22Rv1 (cell line): ENCODE measurements at regions not wholly inside any gene's neighbourhood (a gene's known extent, or its start where the extent isn't known, plus 50 kb on each side); places are given as distances from the start of the nearest gene placed in this dataset.

ENCODE experiments used
- H3K27ac ChIP-seq: fragments of 450-650 bp; 2 replicates; pipeline ENCODE4 v1.5.1; 2017
- ZFX ChIP-seq: fragments of 450-650 bp; IDR thresholded peaks from 2 replicates; pipeline ENCODE4 v1.6.1; 2017; ENCODE audit warnings: antibody characterized with exemption, borderline replicate concordance
- TF ChIP-seq, protein P1 (sequence below): fragments of 450-650 bp; IDR thresholded peaks from 2 replicates; pipeline ENCODE4 v1.5.1; 2017; ENCODE audit warnings: mild to moderate bottlenecking

DNA sequence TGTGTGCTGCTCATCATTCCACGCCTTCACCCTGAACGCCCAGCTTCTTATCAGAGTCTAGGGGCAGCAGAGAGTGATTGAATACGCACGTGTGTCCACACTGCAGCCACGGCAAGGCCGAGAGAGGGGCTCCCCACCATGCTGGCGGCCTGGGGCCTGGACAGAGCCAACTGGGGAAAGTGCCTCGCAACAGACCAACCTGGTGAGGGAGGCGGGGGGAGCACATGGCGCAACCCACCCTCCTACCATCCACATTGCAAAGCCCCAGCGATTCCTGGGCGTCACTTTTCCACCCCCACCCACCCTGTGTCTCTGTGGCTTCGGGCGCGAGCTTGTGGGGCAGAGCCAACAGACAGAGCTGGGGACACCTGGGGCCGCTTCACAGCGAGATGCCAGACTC is 66.4 kb upstream of the DUSP22 start:
- H3K27ac ChIP-seq: no peak overlapping the region
- TF ChIP-seq ZFX: no peak
- TF ChIP-seq, protein P1, sequence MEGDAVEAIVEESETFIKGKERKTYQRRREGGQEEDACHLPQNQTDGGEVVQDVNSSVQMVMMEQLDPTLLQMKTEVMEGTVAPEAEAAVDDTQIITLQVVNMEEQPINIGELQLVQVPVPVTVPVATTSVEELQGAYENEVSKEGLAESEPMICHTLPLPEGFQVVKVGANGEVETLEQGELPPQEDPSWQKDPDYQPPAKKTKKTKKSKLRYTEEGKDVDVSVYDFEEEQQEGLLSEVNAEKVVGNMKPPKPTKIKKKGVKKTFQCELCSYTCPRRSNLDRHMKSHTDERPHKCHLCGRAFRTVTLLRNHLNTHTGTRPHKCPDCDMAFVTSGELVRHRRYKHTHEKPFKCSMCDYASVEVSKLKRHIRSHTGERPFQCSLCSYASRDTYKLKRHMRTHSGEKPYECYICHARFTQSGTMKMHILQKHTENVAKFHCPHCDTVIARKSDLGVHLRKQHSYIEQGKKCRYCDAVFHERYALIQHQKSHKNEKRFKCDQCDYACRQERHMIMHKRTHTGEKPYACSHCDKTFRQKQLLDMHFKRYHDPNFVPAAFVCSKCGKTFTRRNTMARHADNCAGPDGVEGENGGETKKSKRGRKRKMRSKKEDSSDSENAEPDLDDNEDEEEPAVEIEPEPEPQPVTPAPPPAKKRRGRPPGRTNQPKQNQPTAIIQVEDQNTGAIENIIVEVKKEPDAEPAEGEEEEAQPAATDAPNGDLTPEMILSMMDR: no peak

GRCh38 chr6:226516-227073 is 65.7 kb upstream of the DUSP22 start:
- no peak overlapping the region for H3K27ac ChIP-seq
- TF ChIP-seq ZFX: no peak
- TF ChIP-seq, protein P1: no peak

- TF ChIP-seq, protein P1: no peak
- TF ChIP-seq ZFX: no peak
- no peak overlapping the region for H3K27ac ChIP-seq
Measured at GRCh38 chr6:227074-227782, 65.1 kb upstream of the DUSP22 start.

GRCh38 chr6:227812-228338 is 64.4 kb upstream of the DUSP22 start:
- no peak for TF ChIP-seq ZFX
- TF ChIP-seq, protein P1: no peak
- H3K27ac ChIP-seq: no peak overlapping the region

DNA sequence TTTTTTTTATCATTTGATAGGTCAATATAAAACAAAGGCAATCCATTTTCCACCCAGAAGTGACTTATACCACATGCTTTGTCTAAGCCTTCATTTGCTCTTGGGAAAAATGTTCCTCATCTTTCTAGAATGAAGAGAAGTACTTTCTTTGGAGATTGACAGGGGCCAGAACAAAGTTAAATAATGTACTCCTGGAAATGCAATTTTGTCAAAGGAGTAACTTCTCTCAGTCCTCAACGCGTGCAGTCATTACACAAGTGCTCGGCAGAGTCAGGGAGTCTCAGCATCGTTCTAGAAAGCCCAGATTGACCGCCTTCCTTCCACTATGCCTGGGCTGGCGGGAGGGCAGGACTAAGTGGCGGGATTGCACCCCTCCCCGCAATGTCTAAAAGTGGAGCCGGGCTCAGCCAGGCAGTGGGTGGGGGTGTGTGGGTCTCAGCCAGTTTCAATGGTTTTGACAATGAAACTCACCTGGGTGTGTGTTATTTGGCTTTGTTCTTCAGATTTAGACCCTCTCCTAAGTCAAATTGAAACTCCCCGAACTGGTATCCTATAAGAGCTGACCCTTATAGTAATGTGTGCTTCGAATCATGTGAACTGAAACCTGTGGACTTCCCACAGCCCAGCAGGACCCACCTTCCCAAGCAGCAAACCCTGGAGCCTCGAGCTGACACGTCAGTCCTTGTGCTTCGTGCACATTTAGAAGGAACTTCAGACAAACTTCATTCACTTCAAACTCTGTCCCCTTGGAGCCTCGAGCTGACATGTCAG is 63.2 kb upstream of the DUSP22 start:
- H3K27ac ChIP-seq: no peak overlapping the region
- TF ChIP-seq, protein P1: no peak
- TF ChIP-seq ZFX: no peak

- TF ChIP-seq, protein P1: no peak
- no peak for TF ChIP-seq ZFX
- H3K27ac ChIP-seq: no peak overlapping the region
Measured at GRCh38 chr6:231779-232178, 60.5 kb upstream of the DUSP22 start.
